Left renal pelvis (tissue), 4 donors: ENCODE measurements at regions not wholly inside any gene's neighbourhood (a gene's known extent, or its start where the extent isn't known, plus 50 kb on each side); places are given as distances from the start of the nearest gene placed in this dataset.

Experiments used
- DNase-seq, 4 donors: peaks; one replicate each; pipeline ENCODE4 v3.0.0-alpha.2; 2013; ENCODE audit warnings: low read depth in 4 of 4, low spot score in 3 of 4

DNA sequence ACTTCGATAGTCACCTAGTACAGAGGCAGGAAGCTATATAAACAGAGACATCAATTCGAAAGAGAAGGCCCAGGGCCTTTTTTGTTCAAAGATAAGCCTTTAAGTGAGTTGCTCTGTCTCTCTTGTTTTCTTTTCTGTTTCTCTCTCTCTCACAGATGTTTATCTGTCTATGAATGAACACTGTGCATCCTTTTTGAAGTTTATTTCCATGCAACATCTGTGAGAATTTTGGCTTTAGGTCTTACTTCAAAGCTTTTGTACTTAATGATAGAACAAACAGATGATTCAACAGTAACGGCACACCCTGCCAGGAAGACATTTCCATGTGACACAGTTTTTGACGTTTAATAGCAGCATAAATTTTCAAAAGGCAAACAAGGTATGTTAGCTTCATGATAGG, 1413.1 kb upstream of the CDH6 start:
- no peak for DNase-seq

DNA sequence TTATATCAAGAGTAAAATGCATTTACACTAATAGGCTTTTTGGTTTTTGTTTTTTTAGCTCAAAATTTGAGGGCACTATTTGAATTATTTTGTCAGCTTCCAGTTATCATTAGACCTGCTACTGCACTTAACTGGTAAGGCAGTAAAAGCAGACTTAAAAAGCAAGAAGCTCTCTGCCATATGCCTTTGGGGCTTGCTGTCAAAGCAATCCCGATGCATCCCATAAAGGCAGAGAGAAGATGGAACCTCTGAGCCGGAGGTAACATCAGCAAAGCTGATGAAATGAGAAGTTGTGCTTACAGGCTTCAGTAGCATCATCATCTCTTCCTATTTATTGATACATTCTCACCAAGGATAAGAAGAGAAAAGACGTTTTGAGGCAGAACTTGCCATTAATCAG, 1414.3 kb upstream of the CDH6 start:
- DNase-seq = no peak

DNA sequence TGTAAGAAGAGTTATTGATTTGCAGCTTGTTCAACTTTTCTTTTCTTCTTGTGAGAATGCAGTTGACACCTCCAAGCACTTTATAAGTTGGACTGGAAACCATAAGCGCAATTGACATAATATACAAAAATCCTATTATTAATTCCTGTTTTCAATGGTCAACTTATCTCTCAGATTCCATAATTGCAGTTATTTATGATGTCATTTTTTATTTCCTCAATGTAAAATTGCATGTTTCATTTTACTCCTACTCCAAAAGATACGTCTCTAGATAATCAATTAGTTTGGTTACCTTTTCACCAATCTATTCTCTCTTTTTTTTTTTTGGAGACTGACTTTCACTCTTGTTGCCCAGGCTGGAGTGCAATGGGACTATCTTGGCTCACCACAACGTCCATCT, 1416.1 kb upstream of the CDH6 start:
- DNase-seq = no peak

DNA sequence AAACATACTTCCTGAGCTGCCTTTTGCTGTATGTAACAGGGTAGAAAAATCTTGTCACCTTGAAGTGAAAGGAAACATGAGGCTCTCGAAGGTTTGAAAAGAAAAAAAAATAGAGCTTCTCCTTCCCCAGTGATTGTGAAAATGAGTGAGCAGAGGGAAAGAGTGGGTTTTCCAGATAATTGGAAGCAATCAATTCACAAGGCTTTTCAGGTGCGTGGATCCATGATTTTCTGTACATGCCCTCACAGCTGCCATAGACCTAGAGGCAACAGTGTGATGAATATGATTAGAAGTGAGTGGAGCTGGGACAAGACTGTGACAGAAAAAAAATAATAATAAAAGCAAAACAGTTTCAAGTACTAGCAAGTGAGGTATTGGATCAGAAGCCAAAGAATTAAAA, 1422.5 kb upstream of the CDH6 start:
- DNase-seq = no peak

DNA sequence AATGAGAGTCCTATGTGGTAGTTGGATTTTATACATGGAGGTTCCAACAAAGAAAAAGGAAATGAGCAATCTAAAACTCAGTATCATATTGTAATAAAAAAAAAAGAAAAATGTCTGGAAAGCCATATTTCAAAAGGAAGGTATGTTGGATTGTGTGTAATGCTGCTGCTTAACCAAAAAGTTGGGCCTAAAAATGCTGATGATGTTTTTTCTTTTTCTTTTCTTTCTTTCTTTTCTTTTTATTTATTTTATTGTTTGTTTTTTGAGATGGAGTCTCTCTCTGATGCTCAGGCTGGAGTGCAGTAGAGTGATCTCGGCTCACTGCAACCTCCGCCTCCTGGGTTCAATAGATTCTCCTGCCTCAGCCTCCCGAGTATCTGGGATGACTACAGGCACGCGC, 1424.0 kb upstream of the CDH6 start:
- no peak for DNase-seq

DNA sequence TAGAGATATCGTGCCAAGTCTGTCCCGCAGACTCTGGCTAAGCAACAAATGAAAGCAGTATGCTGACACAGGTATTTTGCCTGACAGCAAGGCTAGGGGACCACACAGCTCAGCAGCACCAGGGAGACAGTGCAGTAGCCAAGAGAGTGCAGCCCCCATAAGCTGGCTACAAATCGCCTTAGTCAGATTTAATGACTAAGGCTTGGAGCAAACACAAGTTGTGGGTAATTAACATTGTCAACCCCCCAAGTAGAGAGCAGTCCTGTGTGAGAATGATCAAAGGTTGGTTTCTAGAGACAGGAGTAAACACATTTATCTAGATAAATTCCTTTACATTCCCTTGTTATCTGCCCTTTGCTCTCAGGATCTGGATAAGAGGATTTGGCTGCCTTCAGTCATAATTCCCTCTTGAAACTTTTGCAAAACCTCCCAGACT, 1434.5 kb upstream of the CDH6 start:
- no peak for DNase-seq

DNA sequence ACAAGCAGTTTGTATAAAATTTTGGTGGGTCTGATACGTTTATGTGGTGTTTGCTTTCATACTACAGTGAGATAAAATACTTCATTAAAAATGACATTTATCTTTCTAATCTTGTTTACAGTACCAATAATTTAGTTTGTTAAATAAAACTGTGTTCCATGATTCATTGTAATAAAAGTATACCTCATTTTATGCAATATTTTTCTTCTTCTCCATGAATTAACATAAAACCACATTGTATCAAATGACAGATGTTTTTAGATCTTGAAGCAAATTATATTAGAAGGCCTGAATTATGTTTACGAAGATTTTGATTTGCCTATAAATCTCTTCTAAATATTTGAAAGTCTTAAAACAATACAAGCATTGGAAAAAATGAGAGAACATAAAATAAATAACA, 1443.0 kb upstream of the CDH6 start:
- no peak for DNase-seq

DNA sequence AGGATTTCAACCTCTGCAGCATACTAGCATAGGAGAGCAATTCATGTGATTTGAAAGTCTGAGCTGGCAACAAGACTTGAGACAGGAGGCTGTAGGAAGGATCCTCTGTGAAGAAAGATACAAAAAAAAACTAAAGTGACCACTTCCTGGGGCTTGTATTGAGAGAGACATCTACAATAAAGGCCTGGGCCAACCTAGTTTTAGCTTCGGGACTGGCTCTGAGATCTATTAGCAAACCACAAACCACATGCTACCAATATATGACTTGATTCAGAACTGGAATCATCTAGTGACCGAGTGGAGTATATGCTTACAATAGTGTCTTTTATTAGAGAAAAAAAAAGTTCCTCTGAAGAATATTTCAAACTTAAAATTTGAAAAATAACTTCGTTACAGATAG, 1448.9 kb upstream of the CDH6 start:
- DNase-seq = no peak

DNA sequence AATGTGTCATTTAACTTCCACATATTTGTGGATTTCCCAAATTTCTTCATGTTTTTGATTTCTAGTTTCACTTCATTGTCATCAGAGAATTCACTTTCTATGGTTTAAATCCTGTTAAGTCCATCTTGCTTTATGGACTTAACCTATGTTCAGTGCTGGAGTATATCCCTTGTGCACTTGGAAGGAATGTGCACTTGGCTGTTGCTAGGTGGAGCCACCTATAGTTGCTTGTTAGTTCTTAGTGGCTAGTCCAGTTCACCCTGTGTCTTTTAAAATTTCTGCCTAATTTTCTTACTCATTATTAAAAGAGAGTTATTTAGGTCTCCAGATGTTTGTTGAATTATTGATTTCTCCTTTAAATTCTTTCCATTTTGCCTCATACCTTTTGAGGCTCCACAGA, 1472.5 kb upstream of the CDH6 start:
- DNase-seq = no peak

DNA sequence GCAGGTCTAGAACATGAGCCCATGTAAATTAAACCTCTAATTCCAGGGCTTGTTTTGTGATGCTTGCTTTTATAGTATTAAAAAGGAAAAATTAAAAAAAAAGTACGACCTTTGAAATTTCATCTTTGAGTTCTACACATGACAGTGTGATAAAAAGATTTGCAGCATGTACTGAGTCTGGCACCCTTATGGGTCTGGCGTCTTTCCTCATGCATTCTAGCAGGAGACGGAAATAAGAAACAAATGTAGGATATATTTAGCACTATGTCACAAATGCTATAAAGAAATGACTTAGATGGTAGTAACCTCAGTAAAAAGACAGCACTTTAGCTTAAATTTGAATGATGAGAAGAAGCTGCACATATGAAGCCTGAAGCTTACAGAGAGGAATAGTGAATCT, 1474.3 kb upstream of the CDH6 start:
- no peak for DNase-seq

DNA sequence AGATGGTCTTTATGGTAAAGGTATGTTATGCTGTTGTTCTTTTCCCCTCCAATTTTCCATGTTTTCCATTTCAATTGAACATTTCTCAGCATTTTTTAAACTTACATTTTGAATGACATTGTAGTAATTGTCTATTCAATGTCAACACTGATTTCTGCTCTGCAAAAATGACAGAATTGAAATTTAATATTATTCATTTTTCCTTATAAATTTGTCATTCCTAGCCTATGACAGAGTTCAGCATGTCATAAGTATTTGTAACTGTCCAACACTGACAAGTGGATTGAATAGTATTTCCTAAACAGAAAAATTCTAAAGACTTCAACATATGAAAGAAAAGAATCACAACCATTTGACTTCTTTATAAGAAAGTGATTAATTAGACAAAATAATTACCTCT, 1478.3 kb upstream of the CDH6 start:
- no peak for DNase-seq

DNA sequence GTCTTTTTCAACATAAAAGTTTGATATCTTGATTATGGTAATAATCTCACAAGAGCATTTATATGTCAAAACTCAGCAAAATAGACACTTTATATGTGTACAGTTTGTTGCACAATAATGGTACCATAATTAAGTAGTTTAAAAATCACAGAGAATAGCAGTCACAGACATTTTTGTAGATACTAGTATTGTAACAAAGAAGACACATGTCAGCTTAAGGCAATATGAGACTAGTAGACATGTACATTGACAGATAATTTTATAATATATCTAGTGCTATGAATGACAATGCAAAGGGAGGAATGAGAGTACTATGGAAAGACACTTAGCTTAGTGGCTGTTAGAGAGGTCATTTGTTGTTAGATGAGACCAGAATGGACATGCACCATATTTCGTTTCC, 1490.6 kb upstream of the CDH6 start:
- no peak for DNase-seq

DNA sequence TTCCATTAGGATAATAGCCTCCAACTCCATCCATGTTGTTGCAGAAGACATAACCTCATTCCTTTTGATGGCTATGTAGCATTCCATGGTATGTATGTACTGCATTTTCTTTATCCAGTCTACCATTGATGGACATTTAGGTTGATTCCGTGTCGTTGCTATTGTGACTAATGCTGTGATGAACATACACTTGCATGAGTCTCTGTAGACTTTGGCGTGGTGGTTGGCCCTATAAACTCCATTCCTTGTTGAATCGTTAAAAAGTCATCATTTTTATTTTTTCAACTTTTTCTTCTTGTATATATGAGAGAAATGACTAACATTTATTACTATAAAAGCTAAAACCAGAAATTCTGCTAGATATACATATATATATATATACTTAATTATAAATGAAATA, 1491.9 kb upstream of the CDH6 start:
- DNase-seq = no peak

DNA sequence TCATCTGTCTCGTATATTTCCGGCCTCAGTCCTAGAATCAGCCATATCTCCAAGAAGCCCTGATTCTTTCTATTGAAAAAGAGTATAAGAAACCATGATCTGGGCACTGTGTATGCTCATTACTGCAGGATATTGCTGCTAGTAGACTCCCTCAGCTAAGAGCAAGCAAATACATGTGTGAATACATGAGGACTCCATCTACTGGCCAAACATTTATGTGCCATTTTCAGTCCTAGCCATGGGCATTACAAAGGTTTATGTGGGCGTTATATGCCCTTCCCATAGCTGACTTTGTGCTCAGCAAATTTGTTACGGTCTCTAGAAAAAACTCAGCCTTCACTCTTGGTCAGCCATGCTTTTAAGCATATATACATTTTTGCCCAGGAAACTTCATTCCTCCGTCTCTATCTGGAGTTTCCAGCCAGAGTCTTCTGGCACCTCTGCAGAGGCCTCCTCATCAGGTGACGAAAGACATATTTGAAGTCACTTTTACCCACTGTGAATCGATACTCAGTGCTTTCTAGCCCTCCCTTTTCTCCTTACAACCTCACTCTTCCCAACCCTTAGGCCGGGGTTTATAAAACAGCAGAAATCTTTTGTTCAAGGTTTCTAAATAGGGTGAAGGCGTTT, 1495.6 kb upstream of the CDH6 start:
- no peak for DNase-seq

DNA sequence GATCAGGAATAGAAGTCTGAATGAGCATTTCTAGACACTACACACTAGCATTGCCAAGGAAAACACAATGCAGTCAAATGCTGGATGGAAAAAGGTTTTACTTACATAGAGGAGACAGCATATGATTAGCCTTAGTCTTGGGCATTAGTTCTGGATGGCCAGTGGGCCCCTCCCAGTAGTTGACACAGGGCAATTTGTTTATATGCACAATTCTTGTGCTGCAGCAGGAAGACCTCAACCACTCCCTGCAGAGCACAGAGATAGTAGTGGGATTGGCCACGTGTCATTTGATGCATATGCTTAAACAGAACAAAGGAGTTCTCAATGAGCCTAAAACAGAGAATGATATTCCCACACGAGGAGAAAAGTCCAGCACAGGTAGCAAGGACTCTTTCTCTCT, 1496.2 kb upstream of the CDH6 start:
- no peak for DNase-seq

DNA sequence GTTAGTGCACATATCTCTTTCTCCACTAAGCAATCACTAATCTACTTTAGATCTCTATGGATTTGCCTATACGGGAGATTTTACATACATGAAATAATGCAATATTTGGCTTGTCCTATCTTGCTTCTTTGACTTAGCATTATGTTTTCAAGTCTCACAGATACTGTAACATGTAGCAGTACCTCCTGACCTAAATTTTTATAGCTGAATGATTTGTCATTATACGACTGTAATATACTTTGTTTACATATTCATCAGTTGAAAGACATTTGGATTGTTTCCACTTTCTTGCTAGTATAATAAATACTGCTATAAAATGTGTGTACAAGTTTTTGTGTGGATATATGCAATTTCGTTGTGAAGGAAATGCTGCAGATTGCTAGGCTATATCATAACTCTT, 1520.8 kb upstream of the CDH6 start:
- DNase-seq = no peak

DNA sequence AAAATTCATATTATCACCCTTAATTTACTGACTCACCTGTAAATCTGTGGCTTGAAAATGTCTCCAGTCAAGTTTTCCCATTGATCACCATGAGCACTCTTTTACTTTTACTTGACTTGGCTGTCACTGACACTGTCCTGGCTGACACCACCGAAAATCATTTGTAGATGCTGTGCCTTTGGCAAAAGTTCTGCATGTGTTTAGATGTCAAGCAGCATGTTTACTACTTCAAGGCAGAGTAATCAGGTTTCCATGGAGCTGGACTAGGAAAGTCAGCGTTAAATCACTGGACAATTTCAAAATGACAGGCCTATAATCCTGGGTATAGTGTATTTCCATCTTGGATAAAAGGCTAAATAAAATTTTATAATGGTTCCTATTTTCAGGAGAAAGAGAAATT, 1530.6 kb upstream of the CDH6 start:
- no peak for DNase-seq

DNA sequence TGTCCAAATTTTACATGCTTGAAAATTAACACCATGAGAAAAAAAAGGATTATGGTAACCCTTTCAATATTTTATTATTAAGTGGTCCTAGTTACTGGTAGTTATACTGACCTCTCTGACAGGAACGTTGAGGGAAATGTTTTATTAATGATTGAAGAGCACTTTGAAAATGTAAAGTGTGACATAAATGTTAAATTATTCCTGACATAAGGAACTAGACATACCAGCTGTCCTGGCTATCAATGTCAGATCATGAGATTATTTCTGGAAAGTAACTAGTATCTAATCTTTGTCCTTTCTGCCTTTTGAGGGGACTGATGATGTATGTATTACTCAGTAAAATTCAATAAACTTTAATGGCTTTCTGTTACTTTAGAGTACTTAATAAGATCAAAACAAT, 1538.5 kb upstream of the CDH6 start:
- DNase-seq = no peak

DNA sequence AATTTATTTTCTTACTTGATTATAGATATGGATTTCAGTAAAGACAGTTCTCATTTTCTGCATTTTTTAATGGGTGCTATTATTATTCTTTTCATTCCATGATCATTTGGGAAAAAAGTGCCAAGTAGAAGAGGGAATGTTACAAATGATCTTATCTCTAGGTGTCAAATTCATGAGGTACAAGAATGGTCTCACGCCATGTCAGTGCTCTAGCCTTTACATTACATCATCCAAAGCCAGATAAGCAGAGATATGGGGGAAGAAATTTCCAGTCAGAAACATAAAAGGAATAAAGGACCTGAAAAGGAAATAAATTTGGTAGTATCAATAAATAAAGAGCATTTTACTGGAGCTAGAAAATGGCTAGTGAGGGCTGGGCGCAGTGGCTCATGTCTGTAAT, 1544.2 kb upstream of the CDH6 start:
- DNase-seq = no peak

DNA sequence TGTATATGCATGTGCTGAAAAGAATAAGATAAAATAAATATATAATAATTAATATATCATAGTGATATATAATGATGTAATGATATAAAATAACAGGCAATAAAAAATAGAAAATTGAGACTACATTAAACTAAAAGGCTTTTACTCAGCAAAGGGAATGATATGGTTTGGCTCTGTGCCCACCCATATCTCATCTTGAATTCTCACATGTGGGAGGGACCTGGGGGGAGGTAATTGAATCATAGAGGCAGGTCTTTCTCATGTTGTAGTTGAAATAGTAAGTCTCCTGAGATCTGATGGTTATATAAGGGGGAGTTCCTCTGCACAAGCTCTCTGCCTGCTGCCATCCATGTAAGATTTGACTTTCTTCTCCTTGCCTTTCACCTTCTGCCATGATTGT, 1550.9 kb upstream of the CDH6 start:
- DNase-seq = no peak

DNA sequence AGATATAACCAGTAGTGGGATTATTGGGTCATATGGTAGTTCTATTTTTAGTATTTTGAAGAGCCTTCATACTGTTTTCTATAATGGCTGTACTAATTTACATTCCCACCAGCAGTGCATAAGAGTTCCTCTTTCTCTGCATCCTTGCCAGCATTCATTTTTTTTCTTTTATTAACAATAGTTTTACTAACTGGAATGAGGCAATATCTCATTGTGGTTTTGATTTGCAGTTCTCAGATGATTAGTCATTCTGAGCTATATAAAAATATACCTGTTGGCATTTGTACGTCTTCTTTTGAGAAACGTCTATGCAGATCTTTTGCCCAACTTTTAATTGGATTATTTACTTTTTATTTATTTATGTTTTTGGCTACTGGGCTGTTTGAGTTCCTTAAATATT, 1579.3 kb upstream of the CDH6 start:
- DNase-seq = no peak

DNA sequence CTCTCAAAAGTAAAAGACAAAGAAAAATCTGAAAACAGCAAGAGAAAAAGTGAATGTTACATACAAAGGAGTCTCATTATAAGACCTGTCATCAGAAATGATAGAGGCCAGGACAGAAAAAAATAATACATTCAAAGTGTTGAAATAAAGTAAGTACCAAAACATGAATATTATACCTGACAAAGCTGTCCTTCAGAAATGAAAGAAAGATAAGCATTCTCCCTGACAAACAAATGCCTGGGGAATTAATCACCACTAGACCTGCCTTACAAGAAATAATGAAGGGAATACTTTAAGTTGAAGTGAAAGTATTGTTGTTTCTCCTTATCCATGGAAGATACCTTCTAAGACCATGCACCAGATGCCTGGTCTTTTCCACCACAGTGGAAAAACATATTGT, 1605.2 kb upstream of the CDH6 start:
- no peak for DNase-seq

DNA sequence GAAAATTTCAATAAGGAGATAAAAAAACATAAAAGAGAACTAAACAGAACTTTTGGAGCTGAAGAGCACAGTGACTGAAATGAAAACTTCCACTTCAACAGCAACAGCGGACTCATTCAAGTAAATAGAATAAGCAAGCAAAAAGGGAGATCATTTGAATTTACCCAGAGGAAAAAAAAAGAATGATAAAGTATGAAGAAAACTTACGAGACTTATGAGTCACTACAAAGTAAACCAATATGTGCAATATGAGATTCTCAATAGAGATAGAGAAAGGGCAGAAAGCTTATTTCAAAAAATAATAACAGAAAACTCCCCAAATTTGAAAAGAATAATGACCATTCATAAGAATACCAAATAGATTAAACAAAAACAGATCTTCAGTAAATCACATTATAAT, 1605.7 kb upstream of the CDH6 start:
- DNase-seq = no peak

DNA sequence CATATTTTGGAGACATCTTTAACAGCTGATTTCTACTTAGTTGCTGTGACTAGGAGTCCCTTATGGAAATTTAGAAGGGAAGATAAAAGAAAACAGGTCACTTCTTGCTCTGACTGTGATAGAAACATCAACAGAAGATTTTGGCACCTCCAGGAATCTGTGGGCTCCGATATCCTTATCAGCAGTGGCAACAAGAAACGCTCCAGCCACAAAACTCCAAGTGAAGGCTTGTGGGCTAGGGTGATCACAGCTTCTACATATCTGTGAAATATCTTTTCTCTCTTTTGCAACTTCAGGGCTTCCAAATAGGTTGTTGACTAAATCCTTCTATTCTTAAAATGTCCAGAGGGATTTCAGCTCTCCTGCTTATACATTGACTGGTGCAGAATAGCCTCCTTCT, 1625.5 kb upstream of the CDH6 start:
- no peak for DNase-seq
